DMS53 (cell line): ENCODE measurements at regions not wholly inside any gene's neighbourhood (a gene's known extent, or its start where the extent isn't known, plus 50 kb on each side); places are given as distances from the start of the nearest gene placed in this dataset.
"Not testable (repeated sequence)": the region's sequence is repeated elsewhere in the genome, so short reads cannot be mapped to it uniquely, and the experiment has no call there.

Experiments
- DNase-seq: peaks from one replicate; lab custom pipeline; 2025; lab: John Stamatoyannopoulos, UW

DNA sequence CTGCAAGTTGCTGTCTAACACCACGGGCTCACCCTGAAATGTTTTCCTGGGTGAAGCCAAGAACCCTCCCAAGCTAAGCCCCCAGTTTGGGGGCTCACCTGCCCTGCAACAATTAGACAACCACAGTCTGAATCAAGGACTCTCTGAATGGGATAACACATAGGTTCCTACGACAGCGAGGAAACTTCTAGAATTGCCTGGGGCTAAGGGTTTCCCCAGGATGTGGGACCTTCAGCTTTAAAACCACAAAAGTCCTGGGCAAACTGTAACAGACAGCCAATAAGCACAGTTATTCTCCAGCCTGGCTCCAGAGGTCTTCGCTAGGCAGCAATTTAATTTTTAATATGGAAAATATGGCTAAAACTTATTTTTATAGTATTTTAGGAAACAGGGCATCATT lies 162.6 kb downstream of the PRKX start:
- DNase-seq = no peak

DNA sequence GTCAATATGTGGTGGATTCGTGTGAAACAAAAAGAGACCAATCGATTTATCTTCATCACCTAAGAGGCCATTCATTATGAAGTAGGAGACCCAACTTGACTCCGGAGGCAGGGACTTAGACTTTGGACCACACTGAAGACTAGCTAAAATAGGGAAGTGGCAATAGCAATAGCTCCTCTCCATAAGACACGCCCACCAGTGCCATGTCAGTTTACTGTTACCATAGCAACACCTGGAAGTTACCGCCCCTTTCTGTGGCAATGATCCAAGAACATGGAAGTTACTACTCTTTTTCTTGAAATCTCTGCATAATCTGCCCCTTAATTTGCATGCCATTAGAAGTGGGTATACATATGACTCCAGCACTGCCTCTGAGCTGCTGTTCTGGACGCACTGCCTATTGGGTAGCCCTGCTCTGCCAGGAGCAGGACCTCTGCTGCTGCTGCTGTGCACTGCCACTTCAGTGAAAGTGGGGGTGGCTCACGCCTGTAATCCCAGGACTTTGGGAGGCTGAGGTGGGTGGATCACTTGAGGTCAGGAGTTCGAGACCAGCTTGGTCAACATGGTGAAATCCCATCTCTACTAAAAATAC lies 163.2 kb downstream of the PRKX start:
- no peak for DNase-seq

DNA sequence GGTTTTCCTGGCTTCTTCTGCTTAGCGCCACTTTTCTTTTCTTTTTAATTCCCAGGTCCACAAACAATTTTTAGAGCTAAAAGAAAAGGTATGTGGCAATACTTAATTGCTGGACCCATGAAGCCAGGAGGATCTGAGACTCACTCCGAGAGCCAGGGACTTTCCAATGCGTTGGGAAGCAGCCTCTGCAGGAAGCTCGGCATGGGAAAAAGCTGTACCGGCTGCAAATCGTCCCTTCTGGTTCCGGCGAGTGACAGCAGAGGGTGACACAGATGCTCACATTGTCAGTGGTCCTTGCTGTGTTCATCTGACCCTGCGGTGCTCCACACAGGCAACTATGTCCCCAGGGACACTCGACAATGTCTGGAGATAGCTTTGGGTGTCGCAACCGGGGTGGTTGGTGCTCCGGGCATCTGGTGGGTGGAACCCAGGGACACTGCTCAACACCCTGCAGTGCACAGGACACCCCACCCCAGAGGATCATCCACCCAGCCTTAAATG lies 164.0 kb downstream of the PRKX start:
- no peak for DNase-seq

DNA sequence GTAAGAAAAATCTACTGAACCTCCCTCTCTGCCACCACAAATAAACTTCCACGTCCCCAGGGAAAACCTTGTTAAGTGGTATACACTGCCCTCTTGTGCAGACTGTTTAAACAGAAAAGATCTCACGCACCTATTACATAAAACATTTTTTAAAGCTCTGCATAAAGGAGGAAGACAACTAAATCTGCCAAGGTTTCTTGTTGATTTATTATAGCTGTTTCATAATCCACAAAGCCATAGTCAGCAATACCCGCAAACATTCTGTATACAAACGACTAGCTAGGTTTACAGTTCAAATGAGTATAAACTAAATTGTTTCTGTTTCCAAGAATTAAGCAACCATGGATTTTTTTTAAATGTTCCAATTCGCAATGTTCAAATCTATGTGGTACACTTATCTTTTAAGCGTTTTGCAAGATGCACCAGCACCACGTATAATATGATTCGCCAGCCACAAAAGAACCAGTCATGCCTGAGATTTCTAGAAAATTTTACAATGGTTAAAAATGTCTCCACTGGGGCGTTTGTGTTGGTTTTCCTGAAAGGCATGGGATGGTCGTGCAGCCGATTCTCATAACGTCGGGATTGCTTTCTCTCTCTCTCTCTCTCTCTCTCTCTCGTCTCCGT lies 164.6 kb downstream of the PRKX start:
- no peak for DNase-seq

DNA sequence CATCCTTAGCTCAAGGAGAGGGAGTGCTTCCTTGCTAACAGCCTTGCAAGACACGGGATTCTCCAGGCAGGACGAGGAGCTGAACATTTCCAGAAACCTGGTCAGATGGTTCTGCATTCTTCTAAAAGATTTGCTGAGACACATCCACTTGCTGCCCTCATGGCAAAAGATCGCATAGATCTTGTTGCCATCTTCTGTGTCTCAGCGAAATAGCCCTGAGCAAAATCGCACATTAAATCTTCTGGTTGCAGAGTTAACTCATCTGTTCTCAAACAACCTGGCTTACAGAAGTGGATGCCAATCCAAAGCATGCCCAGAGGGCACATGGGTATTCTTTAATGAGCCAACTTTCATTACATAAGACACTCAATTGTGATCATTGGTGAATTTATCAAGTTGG lies 167.5 kb downstream of the PRKX start:
- DNase-seq = no peak

DNA sequence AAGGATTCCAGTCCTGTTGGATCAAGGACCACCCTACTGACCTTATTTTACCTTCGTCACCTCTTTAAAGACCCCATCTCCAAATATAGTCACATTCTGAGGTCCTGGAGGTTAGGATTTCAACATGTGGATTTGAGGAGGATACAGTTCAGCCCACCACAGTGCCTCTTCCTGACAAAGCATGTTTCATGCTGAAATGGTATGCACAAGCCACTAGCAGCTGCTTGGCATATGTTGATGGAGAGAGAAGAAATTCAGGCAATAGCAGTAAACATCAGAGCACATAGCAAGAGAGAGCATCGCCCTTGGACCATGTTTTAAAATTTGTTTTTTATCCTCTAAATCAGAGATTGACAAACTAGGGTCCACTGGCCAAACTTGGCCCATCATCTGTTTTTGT lies 172.1 kb downstream of the PRKX start:
- no peak for DNase-seq

DNA sequence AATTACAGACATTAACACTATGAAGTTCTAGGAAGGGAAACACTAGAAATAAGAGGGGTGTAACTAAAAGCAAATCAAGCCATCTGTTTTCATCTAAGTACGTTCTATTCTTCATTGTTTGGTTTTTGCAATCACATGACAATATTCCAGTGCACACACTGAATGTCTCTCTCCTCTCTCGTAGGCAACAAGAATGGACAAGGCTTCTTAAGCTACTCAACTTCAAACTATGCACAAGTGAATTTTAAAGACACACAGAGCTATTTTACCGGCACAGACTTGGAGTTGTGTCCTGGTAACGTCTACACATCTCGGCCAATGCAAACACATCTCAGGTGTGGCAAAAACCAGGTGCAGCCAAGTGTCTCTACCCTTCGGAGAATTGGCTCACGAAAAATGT lies 173.3 kb downstream of the PRKX start:
- no peak for DNase-seq

DNA sequence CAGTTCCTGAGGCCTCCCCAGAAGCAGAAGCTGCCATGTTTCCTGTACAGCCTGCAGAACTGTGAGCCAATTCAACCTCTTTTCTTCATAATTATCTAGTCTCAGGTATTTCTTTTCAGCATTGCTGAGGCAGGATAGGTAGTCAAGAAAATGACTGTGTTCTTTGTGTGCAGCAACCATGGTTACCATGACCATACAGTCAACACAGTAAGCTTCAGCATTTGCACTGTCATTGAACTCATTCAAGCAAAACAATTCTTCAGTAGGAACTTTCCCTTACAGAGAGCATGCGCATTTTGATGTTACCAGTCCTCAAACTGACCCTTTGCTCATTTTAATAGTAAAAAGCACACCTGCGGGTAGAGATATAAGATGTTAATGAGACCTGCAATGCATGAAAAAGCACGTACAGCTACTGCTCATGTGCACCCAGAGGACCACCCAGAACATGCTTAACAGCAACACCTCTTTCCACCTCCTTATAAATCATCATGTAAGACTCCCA lies 180.8 kb downstream of the PRKX start:
- DNase-seq = no peak

DNA sequence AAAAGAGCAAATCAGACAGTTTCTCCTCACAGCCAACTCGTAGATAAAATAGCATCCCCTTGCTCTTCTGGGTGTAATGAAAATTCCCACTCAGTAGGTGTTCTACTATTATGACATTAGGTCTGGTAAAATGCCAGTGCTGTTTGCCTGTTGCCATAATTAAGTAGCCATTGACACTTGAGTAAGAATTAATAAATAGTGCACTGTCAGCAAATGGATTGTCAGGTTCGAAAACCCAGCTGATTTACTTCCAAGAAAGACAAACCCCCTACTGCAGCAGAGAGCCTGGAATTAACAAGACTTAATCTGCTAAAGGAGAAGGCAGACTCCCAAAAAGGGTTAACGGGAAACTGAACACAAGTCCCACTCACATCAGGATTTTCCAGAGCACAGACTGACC lies 182.0 kb downstream of the PRKX start:
- DNase-seq = not testable (repeated sequence)

DNA sequence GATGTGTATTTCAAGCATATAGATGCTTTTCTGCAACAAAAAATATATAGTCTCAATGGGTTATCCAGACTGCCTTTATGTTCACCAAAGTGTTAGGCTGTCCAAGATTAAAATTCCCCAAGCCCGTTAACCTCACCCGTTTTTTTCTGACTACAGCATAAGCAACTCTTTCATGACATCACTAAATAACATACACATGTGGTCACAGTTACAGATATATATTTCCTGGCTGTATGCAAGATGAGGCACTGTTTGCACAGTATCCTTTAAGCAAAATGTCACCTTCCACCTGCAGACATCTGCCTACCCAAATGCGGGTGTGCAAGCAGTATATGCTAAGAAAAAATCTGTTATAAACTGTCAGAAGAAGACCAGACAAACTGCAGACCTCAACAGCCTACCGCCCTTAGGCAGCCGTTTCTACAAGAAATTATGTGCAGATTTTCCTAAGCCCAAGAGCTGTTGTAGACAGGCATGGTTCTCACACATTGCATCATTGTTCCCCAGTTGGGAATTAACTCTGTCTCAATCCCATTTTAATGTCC lies 183.1 kb upstream of the MXRA5 start:
- no peak for DNase-seq

DNA sequence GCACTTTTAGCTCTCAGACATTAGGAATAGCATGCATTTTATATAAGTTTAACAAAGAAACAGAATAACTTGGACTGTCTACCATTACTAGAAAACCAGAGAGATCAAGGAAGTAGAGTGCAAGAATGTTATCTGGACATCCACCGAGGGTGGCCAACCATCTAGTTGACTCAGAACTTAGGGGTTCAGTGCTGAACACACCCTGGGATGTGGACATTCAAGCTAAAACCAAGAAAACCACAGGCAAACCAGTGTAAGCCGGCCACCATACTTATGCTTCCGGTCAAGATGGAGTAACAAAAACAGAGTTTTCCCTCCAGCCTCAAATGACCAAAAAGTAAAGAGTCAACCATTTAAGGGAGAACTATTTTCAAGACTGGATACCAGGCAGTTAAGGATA lies 181.4 kb upstream of the MXRA5 start:
- DNase-seq = no peak

DNA sequence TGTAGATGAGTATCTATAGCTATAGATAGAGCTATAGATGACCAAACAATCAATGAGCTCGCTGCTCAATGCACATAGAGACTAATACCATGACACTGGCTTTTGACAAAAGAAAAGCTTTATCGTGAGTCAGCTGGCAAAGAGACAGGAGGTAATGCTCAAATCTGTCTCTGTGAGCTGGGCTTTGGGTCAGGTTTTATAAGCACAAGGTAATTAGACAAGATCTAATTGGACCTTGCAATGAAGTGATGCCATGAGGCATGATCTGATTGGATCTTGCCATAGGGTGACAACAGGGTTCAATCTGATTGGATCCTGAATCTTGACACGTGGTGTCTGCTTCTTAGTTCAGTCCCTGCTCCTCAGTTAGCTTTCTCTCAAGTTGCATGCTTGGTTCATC lies 180.7 kb upstream of the MXRA5 start:
- DNase-seq = no peak

DNA sequence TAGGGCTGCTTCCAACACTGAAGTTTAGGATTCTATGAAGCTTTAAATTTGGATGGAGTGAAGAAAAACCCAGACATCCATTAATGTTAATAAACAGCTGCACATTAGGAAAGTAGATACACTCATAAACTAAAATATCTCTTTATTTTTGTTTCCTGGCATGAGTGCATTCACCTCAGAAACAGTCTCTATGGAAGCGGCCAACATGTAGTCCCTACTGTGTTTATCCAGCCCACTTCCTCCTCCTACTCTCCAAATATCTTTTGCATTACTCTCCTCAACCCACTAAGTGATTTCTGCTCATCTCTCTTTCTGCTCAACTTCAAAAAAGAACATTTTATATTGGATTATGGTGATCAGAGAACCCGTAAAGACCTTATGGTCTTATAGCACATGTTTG lies 180.3 kb upstream of the MXRA5 start:
- DNase-seq = no peak

DNA sequence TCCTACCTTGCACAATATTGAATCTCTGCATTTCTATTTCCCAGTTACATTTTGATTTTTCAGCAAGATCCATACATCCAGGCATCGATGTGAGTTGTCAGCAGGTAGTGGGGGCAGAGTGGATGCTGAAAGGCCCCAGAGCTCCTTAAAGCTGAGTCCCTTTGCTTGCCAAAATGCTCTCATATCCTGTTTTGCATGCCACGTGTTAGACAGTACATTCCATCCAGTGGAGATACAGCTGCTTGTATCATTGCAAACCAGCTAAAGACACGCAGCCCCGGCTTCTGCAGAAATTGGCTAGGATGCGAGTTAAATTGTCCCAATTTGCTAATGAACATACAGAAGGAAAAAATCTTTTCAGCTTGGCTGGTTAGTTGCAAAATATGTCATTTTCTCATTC lies 179.6 kb upstream of the MXRA5 start:
- no peak for DNase-seq

DNA sequence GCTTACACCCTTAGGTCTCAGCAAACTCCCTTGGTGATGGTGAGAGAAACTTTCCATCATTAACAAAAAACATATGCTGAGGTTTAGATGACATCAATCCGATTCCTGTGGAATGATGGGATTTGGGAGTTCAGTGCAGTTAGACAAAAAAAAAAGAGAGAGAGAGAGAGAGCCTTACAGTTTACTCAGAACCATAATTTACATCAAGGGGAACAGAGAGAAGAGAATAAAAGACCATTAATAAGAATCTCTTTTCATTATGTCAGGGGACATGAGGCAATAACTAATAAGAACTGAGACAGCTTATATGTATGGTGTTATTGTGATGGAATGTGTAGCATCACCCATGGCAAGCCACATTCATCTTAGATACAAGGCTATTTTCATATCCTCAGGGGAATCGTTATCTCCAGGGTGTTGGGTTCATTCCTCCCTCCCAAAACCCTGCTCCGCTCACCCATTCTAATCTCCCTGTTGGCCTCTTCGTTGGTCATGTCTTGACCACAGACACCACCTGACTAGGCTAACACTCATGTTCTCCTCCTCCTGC lies 175.7 kb upstream of the MXRA5 start:
- DNase-seq = no peak

DNA sequence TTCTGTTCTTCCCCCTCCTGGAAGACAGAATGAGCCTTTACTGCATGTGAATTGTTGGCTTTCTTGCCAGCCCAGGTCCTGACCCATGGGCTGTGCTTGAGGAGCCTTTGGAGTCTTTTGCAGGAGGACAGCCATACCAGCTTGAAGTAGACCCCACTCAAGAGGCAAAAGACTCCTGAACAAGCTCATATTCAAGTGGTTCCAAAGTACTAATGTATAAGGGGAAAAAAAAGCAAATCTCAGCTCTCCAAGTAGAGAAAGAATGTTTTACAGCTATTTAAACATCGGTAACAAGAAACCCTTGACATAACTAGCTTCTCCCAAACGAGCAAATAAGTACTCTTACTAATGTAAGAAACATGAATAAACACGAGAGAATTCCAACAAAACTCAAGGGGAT lies 174.9 kb upstream of the MXRA5 start:
- no peak for DNase-seq

DNA sequence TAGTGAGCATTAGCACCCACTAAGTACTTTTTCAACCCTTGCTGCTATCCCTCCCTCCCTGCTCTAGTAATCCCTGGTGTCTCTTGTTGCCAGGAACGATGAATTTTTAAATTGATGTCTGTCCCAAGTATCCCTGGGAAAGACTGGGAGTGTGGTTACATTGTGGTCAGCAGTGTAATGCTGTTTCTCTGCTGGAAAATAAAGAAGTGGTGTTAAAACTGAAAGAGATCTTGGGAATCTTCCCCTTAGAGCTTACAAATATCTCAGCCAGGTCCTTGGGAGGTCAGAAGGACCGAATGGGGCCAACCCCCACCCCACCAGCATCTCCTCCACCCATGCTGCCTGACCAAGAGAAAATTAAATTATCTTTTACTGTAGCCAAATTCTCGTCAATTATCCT lies 174.5 kb upstream of the MXRA5 start:
- no peak for DNase-seq

DNA sequence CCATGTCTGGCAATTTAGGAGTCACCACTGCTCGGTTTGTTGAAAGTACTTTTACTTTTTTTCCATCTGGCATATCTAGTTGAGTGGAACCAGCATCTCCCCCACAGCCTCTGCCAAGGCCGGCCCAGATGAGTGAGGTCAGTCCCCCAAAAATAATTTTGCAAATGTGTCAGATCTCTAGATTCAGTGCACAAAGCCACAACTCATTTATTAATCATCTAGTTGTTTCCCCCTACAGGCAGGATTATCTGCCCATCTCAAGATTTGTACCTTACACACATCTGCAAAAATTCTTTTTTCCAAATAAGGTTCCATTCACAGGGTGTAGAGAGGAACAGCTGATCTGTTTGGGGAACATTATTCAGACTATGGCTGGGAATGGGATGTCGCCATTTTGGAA lies 174.0 kb upstream of the MXRA5 start:
- no peak for DNase-seq

DNA sequence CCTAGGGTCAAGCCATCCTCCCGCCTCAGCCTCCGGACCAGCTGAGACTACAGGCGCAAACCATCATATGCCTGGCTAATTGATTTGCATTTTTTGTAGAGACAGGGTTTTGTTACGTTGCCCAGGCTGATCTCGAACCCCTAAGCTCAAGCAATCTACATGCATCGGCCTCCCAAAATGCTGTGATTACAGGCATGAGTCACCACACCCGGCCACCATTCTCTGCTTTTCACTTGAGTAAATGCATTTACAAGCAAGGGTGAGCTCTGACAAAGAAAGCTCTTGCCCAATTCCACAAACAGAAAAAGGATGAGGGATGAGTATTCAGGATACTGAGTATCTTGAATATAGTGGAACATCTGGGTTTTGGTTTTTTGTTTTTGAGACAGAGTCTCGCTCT lies 172.9 kb upstream of the MXRA5 start:
- not testable (repeated sequence) for DNase-seq

DNA sequence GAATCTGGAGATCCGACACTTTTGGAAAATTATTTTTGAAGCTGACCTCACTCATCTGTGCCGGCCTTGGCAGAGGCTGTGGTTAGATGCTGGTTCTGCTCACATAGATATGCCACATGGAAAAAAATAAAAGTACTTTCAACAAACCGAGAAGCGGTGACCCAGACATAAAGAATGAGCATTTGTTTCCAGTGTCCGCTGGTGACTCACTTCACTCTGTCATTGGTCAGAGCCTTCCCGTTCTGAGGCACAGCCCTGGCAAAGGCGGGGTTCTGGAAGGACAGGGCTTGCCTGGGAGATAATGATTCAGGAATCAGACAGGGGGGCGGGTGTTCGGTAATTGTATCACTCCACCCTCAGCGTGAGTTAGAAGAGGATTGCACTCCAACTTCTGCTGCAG lies 172.4 kb upstream of the MXRA5 start:
- DNase-seq = no peak

DNA sequence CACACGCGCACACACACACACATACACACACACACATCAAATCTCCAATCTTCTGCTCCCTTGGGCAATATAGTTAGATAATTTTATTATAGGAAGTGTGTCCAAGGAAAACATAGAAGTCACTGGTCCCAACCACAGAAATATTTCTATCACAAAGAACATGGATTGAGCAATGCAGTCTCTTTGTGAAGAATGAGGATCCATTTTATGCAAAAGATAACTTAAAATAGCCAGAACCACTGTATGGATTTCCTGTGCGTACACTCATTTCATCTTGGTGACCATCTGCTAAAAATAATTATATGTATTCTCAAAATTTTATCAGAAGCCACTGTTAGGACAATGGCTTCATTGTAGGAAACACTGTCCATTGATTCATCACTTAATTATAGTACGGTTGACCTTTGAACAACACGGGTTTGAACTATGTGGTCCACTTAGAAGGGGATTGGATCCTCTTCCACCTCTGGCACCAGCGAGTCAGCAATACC lies 169.6 kb upstream of the MXRA5 start:
- DNase-seq = no peak

DNA sequence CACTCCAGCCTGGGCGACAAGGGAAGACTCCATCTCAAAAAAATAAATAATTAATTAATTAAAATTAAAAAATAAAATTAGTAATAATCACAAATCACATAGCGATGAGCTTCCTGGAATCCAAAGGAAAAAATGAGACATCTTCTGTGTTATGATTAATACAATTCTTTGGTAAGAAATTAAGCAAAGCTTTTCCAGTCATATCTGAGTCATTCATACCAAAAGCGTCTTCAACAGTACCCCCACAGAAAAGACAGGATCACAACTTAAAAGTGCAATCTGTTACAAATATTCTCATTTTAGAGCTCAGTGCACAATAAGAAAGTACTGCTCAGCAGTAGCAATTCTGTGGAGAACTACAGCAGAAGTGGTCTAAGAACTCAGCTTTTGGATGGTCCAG lies 168.5 kb upstream of the MXRA5 start:
- no peak for DNase-seq

DNA sequence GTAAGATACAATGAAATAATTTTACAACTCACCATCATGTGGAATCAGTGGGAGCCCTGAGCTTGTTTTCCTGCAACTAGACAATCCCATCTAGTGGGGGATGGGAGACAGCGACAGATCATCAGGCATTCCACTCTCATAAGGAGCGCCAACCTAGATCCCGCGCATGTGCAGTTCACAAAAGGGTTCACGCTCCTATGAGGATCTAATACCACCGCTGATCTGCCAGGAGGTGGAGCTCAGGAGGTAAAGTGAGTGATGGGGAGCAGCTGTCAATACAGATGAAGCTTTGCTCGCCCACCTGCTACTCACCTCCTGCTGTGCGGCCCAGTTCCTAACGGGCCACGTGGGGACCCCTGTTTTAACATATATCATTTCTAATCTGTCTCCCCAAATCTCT lies 165.7 kb upstream of the MXRA5 start:
- peak; percentile 0 for DNase-seq
